Panc1 (cell line): ENCODE measurements at regions not wholly inside any gene's neighbourhood (a gene's known extent, or its start where the extent isn't known, plus 50 kb on each side); places are given as distances from the start of the nearest gene placed in this dataset.

Source experiments
- ATAC-seq: fragments of 200-7000 bp; cut with Tn5 transposase; 2 replicates; pipeline ENCODE4 v1.9.1; 2020; ENCODE audit warnings: mild to moderate bottlenecking, moderate library complexity
- BruUV-seq: library from RNA; stranded (reverse); fragments of 400-500 nt; replicated peaks from 2 replicates; lab custom pipeline; 2021; lab: Mats Ljungman, UMichigan
- CTCF ChIA-PET: fragments of 300-600 bp; sonication (Branson Sonifier 250); formaldehyde crosslinking; loops from one replicate; lab custom pipeline; 2022; ENCODE audit warnings: antibody characterized with exemption; lab: Charles Lee
- POLR2A ChIA-PET: fragments of 300-600 bp; sonication (Branson Sonifier 250); formaldehyde crosslinking; loops from one replicate; lab custom pipeline; 2022; ENCODE audit warnings: antibody characterized with exemption; lab: Charles Lee
- DNase-seq: peaks from one replicate; pipeline ENCODE4 v3.0.0-alpha.2; 2010; ENCODE audit warnings: low read depth, low spot score
- H3K27ac ChIP-seq: 2 replicates; pipeline ENCODE4 v1.5.1; 2011; ENCODE audit warnings: mild to moderate bottlenecking, low read length, inconsistent platforms
- H3K27me3 ChIP-seq: fragments of 200-500 bp; sonication (Bioruptor generic); 2 replicates; pipeline ENCODE4 v1.6.0; 2014; ENCODE audit warnings: low read length, inconsistent platforms; ENCODE audit not compliant: control insufficient read depth, insufficient read depth
- H3K36me3 ChIP-seq: fragments of 200-500 bp; sonication (Bioruptor generic); 2 replicates; pipeline ENCODE4 v1.5.1; 2014; ENCODE audit warnings: inconsistent platforms, mild to moderate bottlenecking, low read length, moderate library complexity; ENCODE audit not compliant: control insufficient read depth, insufficient read depth
- H3K4me1 ChIP-seq: 2 replicates; pipeline ENCODE4 v1.5.1; 2011; ENCODE audit warnings: inconsistent platforms, mild to moderate bottlenecking, low read length, moderate library complexity; ENCODE audit not compliant: control insufficient read depth, insufficient read depth
- H3K4me3 ChIP-seq, 2 experiments: 2 replicates each; pipeline ENCODE4 v1.5.1; 2011 to 2012; ENCODE audit warnings: low read depth in 2 of 2, low read length in 2 of 2, mild to moderate bottlenecking in 2 of 2, inconsistent platforms in 1 of 2, moderate library complexity in 1 of 2
- H3K9me3 ChIP-seq: fragments of 200-500 bp; sonication (Bioruptor generic); 2 replicates; pipeline ENCODE4 v1.5.1; 2014; ENCODE audit warnings: low read depth, mild to moderate bottlenecking, inconsistent platforms, low read length, moderate library complexity; ENCODE audit not compliant: control insufficient read depth, insufficient read depth
- CTCF ChIP-seq: fragments of 450-650 bp; IDR thresholded peaks from 2 replicates; pipeline ENCODE4 v1.5.1; 2017; ENCODE audit warnings: mild to moderate bottlenecking
- POLR2AphosphoS5 ChIP-seq: IDR thresholded peaks from 2 replicates; pipeline ENCODE4 v1.6.1; 2012; ENCODE audit warnings: mild to moderate bottlenecking, low read depth, low read length, moderate library complexity
- REST ChIP-seq, 2 experiments: IDR thresholded peaks; 2 replicates each; pipeline ENCODE4 v1.6.1; 2011 to 2012; ENCODE audit warnings: low read depth in 2 of 2, control low read depth in 1 of 2, low read length in 1 of 2, mild to moderate bottlenecking in 1 of 2, moderate library complexity in 1 of 2; ENCODE audit not compliant: insufficient read depth in 1 of 2
- SIN3A ChIP-seq: IDR thresholded peaks from 2 replicates; pipeline ENCODE4 v1.6.1; 2012; ENCODE audit warnings: low read depth, mild to moderate bottlenecking, low read length, moderate library complexity, borderline replicate concordance; ENCODE audit not compliant: insufficient read depth
- TCF7L2 ChIP-seq: IDR thresholded peaks from 2 replicates; pipeline ENCODE4 v1.6.1; 2011; ENCODE audit warnings: mild to moderate bottlenecking, low read depth, low read length, inconsistent platforms
- in situ Hi-C: cut with HindIII; loops from 2 replicates; pipeline ENCODE4 v1.10.0; 2016; ENCODE audit warnings: low sequenced_read_pairs, low pct_unique_long_range_greater_than_20kb
- intact Hi-C: fragments of 100-400 bp; cut with micrococcal nuclease; formaldehyde crosslinking; loops from one replicate; pipeline ENCODE4 v1.10.0; 2022; ENCODE audit not compliant: unreplicated experiment

- in situ Hi-C loops, result no loop called here
- no TSS peak for BruUV-seq
- Histone ChIP-seq H3K36me3 (no peaks in the 10 kb centered on the region), H3K27me3 (no peaks in the 10 kb centered on the region), H3K4me3 (no peak overlapping the region), H3K9me3 (0 out of 2 replicates have a peak, but pooled peaks cover 3% of the 10 kb centered on the region), H3K4me1 (no peaks in the 10 kb centered on the region), H3K27ac (no peak overlapping the region)
- no peak for DNase-seq
- ATAC-seq, result no peak
- ChIA-PET POLR2A (no interaction called here), CTCF (no interaction called here)
- intact Hi-C loops, result no loop called here
- TF ChIP-seq REST (IDR thresholded peaks at IDR 0.05; ENCODE audit: insufficient read depth in 1 of 2, low read depth in 2 of 2, low read length in 1 of 2), result no peak
- no peak for TF ChIP-seq SIN3A
- TF ChIP-seq POLR2AphosphoS5, result no peak
Observed at GRCh38 chr5:165286692-165287091, 1781.3 kb downstream of the MAT2B start.

- no peaks in the 10 kb centered on the region for H3K4me1 ChIP-seq
- BruUV-seq, result no TSS peak
- ATAC-seq, result no peak
- H3K27ac ChIP-seq, result no peak overlapping the region
- TF ChIP-seq POLR2AphosphoS5 (no peak), SIN3A (no peak), REST (IDR thresholded peaks at IDR 0.05; ENCODE audit: insufficient read depth in 1 of 2, low read depth in 2 of 2, low read length in 1 of 2) (no peak), CTCF (no peak), TCF7L2 (no peak)
- in situ Hi-C loops, result no loop called here
- peaks cover 3% of the 10 kb centered on the region; the same call in 1 of the 2 replicates for H3K9me3 ChIP-seq
- POLR2A ChIA-PET, result no interaction called here
- CTCF ChIA-PET, result no interaction called here
- no peaks in the 10 kb centered on the region for H3K27me3 ChIP-seq
- H3K36me3 ChIP-seq, result no peaks in the 10 kb centered on the region
- H3K4me3 ChIP-seq, result no peak overlapping the region
- no peak for DNase-seq
- intact Hi-C loops, result no loop called here
Observed at GRCh38 chr5:165290535-165290934, 1785.1 kb downstream of the MAT2B start.
